HG02678 (cell line): ENCODE measurements at regions not wholly inside any gene's neighbourhood (a gene's known extent, or its start where the extent isn't known, plus 50 kb on each side); places are given as distances from the start of the nearest gene placed in this dataset.
"Not testable (repeated sequence)": the region's sequence is repeated elsewhere in the genome, so short reads cannot be mapped to it uniquely, and the experiment has no call there.

Experiments
- ATAC-seq: cut with Tn5 transposase; IDR thresholded peaks from one replicate; pipeline ENCODE4 v1.9.1; 2021; ENCODE audit warnings: mild to moderate bottlenecking, moderate library complexity; ENCODE audit not compliant: unreplicated experiment

DNA sequence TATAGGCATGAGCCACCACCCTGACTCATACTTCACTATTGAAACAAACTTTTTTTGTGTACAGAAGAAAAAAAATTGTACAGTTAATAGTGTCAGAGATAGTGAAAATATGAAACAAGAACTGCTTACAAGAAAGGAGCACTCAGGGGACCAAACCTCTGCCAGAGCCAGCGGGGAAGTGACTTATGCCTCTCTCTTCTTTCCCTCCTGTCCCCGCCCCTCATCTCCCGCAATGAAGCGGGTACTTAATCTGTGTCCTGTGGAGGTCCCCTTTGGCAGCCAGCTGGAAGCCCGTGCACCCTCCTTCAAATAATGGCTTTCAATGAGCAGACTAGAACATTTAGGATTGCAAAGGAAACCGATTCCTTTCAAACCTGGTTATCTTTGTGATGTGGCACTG lies 51.5 kb downstream of the PPIAL4A start:
- ATAC-seq: not testable (repeated sequence)

DNA sequence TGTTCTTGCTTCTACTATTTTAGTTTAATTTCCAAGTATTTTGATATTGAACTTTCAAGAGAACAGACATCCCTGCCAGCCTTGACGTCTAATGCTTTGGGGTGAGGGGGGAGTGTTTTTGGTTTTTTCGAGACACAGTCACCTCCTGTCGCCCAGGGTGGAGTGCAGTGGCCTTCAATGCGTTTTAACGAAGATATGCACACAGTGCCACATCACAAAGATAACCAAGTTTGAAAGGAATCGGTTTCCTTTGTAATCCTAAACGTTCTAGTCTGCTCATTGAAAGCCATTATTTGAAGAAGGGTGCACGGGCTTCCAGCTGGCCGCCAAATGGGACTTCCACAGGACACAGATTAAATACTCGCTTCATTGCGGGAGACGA lies 52.3 kb downstream of the PPIAL4A start:
- not testable (repeated sequence) for ATAC-seq

DNA sequence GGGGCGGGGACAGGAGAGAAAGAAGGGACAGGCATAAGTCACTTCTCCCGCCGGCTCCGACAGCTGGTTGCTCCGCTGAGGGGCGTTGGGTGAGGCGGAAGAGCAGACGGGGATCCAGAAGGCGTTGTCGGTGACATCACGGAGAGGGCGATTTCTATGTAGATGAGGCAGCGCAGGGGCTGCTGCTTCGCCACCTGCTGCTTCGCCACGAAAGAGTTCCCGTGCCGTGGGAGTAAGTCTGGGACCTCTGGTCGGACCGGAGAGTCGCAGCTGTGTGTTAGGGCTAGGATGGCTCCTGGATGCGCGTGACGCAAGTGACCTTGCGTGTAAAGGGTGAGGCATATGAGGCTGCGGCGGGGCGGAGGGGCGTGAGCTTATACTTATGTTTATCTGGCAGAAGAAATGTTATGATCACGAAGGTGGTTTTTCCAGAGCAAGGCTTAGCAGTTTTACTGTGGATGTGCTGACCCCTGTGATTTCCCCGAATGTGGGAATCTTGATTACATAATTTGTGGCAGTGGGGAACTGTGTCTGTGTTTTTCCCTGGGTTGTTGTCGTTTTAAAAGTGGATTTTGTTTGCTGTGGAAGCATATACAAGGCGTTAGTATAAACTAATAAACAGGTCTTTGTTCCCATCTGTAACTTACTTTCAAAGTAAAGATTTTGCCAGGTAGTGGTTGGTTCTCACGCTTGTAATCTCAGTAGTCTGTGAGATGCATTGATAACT lies 52.8 kb downstream of the PPIAL4A start:
- peak; percentile 84 for ATAC-seq

DNA sequence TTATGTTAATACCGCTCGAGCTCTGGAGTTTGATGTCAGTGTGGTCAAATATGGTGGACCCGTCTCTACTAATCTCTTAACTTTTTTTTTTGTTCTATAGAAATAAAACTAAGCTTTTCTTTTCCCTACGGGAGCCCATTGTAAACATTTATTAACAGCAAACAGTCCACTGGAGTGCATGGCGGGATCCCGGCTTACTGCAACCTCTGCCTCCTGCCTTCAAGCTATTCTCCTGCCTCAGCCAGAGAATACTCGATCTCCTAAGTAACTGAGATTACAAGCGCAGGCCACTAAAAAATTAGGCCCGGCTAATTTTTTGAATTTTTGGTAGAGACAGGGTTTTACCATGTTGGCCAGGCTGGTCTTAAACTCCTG lies 53.4 kb downstream of the PPIAL4A start:
- ATAC-seq: not testable (repeated sequence)

DNA sequence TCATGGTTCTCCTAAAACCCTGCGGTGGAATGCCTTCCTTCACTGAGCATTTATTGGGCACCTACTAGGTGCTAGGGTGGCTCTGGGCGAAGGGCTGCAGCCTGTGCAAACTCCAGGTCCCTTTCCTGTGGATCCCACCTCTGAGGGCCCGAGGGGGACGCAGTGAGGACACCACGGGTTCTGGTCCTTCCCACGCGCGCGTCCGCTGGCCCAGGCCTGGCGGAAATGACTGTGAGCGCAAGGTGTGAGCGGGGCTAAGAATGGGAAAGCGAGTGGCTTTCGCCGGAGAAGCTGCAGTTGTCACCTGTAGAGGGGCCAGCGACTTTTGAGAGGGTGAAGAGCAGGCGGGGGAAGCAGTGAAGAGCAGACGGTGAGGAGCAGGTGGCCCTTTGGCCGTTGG lies 55.1 kb downstream of the PPIAL4A start:
- ATAC-seq: not testable (repeated sequence)

DNA sequence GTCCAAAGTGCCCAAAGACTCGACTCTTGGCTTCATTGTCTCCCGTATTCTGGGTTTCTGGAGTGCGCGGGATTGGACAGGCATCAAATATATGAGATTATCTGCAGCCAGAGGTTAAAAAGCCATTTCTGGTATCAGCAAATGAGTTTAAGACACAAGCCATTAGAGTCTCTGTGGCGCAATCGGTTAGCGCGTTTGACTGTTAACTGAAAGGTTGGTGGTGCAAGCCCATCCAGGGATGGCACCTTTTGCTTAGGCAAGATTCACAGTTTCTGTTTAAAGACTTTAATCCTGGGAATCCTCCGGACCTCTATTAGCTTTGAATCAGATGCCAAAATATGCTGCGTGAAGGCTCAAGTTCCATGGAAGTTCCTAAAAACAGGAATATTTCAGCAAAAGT lies 55.6 kb downstream of the PPIAL4A start:
- not testable (repeated sequence) for ATAC-seq

DNA sequence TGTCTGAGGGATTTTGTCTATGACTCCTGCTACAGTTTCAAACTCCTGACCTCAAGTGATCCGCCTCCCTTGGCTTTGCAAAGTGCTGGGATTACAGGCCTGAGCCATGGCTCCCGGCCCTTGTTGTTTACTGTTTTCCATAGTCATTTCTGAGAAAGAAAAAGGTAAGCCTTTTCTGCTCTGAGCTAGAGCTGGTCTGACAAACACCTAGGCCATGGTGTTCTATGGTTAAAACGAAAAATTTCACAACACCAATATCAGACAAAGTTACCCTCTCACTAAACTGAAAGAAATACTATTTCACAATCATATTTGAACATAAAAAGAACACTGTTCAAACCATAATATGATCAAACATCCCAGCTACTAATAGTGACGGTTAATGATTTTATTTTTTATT lies 57.5 kb downstream of the PPIAL4A start:
- not testable (repeated sequence) for ATAC-seq

DNA sequence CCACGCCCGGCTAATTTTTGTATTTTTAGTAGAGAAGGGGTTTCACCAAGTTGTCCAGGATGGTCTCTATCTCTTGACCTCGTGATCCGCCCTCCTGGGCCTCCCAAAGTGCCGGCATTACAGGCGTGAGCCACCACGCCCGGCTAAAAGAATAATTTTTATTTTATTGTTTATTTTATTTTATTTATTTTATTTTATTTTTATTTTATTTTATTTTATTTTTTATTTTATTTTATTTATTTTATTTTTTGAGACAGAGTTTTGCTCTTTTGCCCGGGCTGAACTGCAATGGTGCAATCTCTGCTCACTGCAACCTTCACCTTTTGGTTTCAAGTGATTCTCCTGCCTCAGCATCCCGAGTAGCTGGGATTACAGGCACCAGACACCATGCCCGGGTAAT lies 60.2 kb downstream of the PPIAL4A start:
- not testable (repeated sequence) for ATAC-seq

DNA sequence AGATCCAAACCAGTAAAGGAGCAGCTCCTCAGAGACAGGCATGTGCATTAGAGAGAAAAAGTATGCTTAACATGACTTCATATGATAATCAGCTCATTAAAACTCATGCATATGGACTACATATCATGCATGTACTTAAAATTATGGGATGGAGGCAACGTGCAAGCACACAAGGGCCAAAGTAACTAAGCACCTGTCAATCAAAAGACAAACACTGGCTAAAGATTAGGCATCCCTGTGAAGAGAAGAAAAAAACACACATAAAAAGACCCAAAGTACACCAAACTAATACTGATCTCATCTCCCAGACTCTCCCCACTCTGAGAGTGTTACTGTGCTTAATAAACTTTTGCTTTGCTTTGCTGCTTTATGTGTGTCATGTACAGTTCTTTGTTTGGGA lies 61.1 kb downstream of the PPIAL4A start:
- not testable (repeated sequence) for ATAC-seq

DNA sequence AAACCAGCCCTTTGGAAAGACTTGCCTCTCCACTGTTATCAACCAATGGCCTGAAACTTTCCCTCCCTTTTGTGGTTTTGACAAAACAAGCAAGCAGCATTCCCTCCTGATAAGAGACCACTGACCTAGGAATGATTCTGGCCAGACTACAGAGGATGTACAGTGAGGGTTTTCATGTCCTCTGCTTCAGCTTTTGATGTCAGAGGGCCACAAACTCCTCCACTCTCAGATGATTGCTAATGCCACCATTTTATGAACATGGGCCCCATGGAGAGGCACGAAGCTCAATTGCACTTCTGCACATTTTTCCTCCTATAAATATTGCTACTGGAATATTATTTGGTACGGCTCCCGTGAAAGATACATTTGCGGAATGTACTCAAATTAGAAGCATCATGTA lies 61.5 kb downstream of the PPIAL4A start:
- not testable (repeated sequence) for ATAC-seq

DNA sequence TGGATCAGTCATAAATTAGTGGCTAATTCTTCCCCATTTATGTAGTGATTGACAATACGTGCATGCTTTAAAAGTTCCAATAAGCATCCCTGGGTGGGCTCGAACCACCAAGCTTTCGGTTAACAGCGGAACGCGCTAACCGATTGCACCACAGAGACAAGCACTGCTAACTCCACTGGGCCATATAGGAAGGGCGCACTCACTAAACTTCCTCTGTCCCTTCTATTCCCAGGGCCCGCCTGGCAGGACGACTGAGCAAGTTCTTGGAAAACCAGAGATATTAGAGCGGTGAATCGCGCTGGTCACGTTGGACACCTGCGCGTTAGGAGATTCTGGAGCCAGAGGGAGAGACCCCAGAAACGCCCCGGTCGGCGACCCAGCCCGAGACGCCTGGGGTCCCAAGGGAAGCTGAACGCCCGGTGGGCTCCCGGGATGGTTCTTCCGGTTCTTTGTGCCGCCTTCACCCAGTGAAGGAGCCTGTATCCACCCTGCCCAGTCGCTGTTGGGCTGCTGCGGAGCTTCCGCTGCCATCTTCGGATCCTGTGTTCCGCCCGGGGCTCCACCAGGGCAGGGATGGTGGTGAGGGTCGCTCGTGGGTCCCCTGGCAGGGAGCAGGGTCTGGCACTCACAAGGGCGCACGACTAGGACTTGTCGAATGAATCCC lies 62.8 kb downstream of the PPIAL4A start:
- not testable (repeated sequence) for ATAC-seq

DNA sequence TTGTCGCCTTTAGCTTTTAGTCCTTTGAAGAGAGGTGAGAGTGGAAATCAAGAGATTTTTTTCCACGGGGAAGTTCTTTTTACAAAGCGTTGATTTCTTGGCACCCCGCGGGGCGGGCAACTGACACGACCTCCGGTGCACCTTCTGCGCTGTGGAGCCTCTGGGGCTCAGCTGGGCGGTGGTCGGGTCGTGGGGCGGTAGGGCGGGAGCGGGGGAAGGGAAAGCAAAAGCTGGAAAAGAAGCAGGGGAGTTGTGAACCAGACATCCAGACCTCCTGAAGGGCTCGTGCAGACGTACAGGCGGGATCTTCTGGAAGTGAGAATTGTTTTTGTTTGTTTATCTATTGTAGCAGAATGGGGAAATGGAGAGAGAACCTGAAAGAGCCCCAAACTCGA lies 63.3 kb downstream of the PPIAL4A start:
- not testable (repeated sequence) for ATAC-seq

DNA sequence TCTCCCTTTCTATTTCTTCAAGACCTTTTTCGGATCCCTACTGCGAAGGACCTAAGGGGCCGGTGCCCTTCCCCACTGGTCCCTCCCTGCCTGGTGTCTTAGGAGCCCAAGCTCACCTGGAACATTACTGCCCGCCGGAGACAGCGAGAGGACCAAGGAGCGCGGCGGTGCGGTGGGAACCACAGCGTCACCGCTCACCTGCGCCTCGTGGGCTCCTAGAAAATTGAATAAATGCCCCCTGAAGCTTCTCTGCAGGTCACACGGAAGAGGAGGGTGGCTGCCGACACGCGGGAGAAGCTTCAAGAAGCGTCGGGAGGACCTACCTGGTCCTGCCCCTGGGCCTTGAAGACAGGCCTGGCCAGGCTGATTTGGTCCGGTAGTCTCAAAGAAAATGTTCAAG lies 65.2 kb downstream of the PPIAL4A start:
- no peak for ATAC-seq

DNA sequence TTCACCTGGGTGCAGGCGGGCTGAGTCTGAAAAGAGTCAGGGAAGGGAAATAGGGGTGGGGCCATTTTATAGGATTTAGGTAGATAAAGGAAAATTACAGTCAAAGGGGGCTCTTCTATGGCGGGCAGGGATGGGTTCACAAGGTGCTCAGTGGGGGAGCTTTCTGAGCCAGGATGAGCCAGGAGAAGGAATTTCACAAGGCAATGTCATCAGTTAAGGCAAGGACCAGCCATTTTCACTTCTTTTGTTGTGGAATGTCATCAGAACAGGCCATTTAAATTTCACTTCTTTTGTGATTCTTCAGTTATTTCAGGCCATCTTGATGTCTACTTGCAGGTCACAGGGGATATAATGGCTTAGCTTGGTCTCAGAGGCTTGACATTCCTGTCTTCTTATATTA lies 66.4 kb downstream of the PPIAL4A start:
- not testable (repeated sequence) for ATAC-seq

DNA sequence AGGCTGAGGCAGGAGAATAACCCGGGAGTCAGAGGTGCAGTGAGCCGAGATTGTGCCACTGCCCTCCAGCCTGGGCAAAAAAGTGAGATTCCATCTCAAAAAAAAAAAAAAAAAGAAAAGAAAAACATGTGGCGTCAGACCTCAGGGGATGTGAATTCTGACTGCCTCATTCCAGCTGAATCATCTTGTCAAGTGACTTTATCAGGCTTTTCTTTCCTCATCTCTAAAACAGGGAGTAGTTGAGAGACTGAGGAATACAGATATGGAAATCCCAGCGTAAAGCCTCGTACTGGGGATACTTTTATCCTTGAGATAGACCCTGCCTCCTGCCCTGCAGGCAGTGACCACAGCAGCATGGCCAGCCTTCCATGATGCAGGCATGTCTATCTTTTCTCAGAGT lies 76.4 kb downstream of the PPIAL4A start:
- not testable (repeated sequence) for ATAC-seq

DNA sequence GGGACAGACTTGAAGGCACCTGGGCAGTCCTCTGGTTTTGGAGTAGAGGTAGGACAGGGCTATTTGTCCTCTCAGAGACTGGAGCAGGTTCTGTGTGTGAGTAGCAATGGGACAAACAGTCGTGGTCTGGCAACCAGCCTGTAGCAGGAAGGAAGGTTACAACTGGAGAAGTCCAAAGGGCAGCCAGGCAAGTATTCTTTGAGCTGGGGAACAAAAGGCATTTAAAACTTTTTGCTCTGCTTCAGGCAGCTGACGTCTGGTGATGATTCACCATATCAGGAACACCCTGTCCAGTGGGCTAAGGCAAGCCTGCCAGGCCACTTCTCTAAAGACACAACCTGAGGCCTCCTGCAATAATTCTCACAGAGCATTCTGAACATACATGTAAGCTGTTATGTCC lies 83.3 kb downstream of the PPIAL4A start:
- ATAC-seq: not testable (repeated sequence)

DNA sequence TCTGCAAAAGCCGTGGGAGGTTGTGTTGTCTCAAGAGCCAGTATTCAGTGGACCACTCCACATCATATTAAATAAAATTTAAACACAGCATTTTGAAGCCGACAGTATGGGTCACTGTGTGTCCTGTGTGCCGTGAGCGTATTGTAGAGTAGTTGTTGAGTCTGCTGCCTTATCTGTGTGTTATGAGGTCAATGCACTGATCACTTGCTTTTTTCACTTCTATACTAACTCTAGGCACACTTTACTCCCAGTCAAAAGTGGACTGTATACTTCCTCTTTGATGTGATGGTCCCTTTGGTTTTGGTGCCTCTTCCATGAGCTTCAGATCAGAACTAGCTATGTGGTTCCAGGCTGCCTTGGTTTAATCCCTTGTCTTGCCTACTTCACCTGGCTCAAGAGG lies 84.3 kb downstream of the PPIAL4A start:
- not testable (repeated sequence) for ATAC-seq

DNA sequence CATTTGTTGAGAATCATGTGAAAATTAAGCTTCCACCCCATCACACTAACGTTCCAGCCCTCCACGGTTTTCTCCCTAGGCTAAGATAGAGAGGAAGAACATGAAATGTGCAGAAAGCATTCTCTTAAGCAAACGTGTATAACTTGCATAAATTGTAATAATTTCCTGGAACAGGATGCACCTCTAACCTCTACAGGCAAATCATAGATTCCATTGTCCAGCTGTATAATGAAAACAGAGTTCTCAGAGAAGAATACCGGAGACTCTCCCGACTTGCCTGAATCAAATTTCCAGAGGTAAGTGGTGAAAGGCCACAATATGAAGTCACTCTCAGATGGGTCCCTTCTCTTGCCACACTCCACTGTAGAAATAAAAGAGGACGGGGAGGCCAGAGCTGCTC lies 87.7 kb downstream of the PPIAL4A start:
- not testable (repeated sequence) for ATAC-seq

DNA sequence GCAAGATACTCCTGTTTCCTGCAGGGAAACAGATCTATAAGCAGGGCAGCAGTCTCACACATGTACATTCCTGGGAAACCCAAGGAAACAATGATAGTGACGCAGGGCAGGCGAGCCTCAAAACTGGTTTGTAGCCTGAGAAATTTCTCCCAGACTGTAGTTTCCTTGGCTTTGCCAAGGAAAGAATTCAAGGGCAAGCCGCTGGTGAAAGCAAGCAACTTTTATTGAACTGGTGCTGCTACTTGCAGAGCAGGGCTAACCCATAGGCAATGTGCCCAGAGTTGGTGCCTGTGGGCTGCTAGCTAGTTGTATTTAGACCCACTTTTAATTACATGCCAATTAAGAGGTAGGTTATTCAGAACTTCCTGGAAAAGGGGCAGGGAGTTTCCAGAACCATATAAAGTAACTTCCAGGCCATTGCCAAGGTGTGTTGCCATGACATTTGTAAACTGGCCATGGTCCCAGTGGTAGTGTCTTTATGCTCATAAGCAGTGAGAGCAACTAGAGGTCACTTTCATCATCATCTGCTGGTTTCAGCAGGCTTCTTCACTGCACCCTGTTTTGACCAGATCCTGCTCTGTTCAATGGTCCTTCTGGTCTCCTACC lies 92.0 kb downstream of the PPIAL4A start:
- ATAC-seq: not testable (repeated sequence)

DNA sequence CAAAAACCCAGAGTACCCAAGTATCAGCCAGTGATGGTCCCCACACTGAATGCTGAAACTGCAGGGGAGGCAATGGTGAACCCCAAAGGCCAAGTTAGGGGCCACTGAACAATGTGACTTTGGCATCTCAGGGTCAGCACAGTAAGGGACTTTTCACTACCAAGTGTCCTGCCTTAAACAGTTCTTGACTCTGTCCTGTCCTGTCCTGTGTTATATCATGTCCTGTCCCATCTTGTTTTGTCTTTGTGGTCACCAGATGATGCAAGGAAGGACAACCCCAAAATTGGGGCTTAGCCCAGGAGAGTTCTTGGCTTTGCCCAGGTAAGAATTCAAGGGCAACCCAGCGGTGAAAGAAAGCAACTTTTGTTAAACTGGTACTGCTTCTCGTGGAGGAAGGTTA lies 105.0 kb downstream of the PPIAL4A start:
- not testable (repeated sequence) for ATAC-seq

DNA sequence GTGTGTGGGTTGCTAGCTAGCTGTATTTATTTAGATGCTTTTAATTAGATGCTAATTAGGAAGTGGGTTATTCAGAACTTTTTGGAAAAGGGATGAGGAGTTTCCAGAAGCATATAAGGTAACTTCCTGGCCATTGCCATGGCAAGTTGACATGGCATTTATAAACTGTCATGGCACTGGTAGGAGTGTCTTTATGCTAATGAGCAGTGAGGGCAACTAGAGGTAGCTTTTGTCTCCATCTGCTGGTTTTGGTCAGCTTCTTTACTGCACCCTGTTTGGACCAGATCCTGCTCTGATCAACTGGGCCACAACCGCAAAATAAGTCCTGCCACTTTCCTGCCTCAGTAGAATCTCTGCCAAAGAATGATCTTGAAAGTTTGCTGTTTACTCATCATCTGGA lies 105.5 kb downstream of the PPIAL4A start:
- peak; percentile 73 for ATAC-seq

DNA sequence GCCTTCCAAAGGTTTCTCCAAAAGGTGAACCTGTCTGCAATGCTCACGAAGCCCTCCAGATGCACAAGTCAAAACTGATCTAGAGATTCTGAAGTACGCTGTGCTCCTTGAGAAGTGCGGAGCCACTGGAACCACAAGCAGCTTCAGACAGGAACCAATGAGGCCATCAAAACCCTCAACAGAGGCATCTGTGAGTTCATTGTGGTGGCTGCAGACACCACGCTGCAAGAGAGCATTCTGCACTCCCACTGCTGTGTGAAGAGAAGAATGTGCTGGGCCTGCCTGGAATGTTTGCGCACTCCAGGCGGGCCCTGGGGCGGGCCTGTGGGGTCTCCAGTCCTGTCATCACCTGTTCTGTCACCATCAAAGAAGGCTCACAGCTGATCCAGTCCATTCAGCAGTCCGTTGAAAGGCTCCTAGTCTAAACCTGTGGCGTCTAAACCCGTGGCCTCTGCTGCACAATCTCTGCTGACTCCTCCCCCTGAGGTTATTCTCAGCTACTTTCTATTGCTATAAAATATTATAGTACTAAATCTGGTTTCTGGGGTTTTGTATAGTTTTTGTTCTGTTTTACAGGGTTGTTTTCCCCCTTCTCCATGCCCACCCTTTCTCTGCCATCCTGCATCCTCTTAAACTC lies 111.6 kb downstream of the PPIAL4A start:
- ATAC-seq: not testable (repeated sequence)
